Smooth muscle cell (in vitro differentiated cells): ENCODE measurements at regions not wholly inside any gene's neighbourhood (a gene's known extent, or its start where the extent isn't known, plus 50 kb on each side); places are given as distances from the start of the nearest gene placed in this dataset.

Source experiments
- DNase-seq: peaks from one replicate; lab custom pipeline; 2025; ENCODE audit not compliant: unreplicated experiment; lab: John Stamatoyannopoulos, UW
- H2AFZ ChIP-seq: fragments of 200-600 bp; sonication (generic); 2 replicates; pipeline ENCODE4 v1.6.0; 2016; ENCODE audit warnings: antibody characterized with exemption, low read depth, mild to moderate bottlenecking
- H3F3A ChIP-seq: fragments of 200-600 bp; sonication (generic); 2 replicates; pipeline ENCODE4 v1.6.0; 2017; ENCODE audit warnings: antibody characterized with exemption, low read depth
- H3K27ac ChIP-seq: fragments of 200-600 bp; sonication (generic); 2 replicates; pipeline ENCODE4 v1.5.1; 2016; ENCODE audit warnings: low read depth, mild to moderate bottlenecking
- H3K27me3 ChIP-seq: fragments of 200-600 bp; sonication (generic); 2 replicates; pipeline ENCODE4 v1.6.1; 2016; ENCODE audit warnings: low read depth, mild to moderate bottlenecking
- H3K36me3 ChIP-seq: fragments of 200-600 bp; sonication (generic); 2 replicates; pipeline ENCODE4 v1.5.1; 2016; ENCODE audit warnings: low read depth
- H3K4me1 ChIP-seq: fragments of 200-600 bp; sonication (generic); 2 replicates; pipeline ENCODE4 v1.5.1; 2016; ENCODE audit warnings: low read depth
- H3K4me2 ChIP-seq: fragments of 200-600 bp; sonication (generic); 2 replicates; pipeline ENCODE4 v1.6.0; 2016; ENCODE audit warnings: mild to moderate bottlenecking
- H3K4me3 ChIP-seq: fragments of 200-600 bp; sonication (generic); 2 replicates; pipeline ENCODE4 v1.5.1; 2016; ENCODE audit warnings: mild to moderate bottlenecking
- H3K79me2 ChIP-seq: fragments of 200-600 bp; sonication (generic); 2 replicates; pipeline ENCODE4 v1.6.0; 2016; ENCODE audit warnings: low read depth, mild to moderate bottlenecking
- H3K9ac ChIP-seq: fragments of 200-600 bp; sonication (generic); 2 replicates; pipeline ENCODE4 v1.6.0; 2016; ENCODE audit warnings: low read depth
- H3K9me3 ChIP-seq: fragments of 200-600 bp; sonication (generic); replicated peaks from 2 replicates; pipeline ENCODE4 v1.5.1; 2016; ENCODE audit warnings: low read depth
- H4K20me1 ChIP-seq: fragments of 200-600 bp; sonication (generic); 2 replicates; pipeline ENCODE4 v1.6.0; 2016; ENCODE audit warnings: low read depth
- WGBS: methylation state at CpG from one replicate; pipeline ENCODE4 v1.1.7; 2016; ENCODE audit warnings: low lambda C conversion rate; 5-methylcytosine and 5-hydroxymethylcytosine counted together
- TF ChIP-seq, protein P1 (sequence below): fragments of 200-600 bp; sonication (generic); IDR thresholded peaks from 2 replicates; pipeline ENCODE4 v1.5.1; 2017; ENCODE audit warnings: borderline replicate concordance, mild to moderate bottlenecking, antibody characterized with exemption; ENCODE audit not compliant: insufficient read depth, poor library complexity, severe bottlenecking

DNA sequence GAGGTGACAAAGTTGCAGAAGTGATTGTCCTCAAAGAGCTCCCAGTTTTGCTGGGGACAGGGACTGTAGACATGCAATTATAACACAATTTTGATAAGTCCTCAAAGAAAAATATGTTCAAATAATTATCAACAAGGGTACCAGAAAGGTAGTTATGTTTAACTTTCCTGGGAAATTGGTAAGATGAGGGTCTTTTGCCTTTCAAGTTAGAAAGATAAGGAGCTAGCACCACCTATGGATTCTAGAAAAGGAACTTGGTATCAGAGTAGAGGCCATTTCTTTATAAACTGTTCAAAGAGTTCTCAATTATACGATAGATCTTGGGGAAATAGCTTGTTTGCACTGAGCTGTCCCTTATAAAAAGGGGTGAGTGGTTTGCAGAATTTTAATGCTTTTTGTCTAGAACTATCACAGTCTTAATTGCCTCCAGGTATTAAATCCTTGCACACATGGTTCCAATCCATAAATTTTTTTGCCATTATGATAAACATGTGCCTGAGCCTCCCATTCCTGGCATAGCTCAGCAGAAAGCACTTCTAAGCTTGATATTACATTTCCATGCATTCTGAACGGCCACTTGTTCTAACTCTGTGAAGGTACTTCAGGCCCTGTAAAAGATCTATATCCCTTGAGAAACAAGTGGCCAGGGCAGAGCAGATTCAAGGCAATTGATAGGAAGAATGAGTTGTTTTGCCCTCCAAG, 247.5 kb upstream of the LRIG1 start:
- TF ChIP-seq, protein P1, sequence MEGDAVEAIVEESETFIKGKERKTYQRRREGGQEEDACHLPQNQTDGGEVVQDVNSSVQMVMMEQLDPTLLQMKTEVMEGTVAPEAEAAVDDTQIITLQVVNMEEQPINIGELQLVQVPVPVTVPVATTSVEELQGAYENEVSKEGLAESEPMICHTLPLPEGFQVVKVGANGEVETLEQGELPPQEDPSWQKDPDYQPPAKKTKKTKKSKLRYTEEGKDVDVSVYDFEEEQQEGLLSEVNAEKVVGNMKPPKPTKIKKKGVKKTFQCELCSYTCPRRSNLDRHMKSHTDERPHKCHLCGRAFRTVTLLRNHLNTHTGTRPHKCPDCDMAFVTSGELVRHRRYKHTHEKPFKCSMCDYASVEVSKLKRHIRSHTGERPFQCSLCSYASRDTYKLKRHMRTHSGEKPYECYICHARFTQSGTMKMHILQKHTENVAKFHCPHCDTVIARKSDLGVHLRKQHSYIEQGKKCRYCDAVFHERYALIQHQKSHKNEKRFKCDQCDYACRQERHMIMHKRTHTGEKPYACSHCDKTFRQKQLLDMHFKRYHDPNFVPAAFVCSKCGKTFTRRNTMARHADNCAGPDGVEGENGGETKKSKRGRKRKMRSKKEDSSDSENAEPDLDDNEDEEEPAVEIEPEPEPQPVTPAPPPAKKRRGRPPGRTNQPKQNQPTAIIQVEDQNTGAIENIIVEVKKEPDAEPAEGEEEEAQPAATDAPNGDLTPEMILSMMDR: no peak
- H3K4me1 ChIP-seq: no peaks in the 10 kb centered on the region
- H3F3A ChIP-seq: no peaks in the 10 kb centered on the region
- no peak overlapping the region for H3K4me3 ChIP-seq
- H4K20me1 ChIP-seq: no peaks in the 10 kb centered on the region
- H3K27ac ChIP-seq: no peak overlapping the region
- H3K27me3 ChIP-seq: no peaks in the 10 kb centered on the region
- H3K9ac ChIP-seq: no peak overlapping the region
- H3K79me2 ChIP-seq: no peaks in the 10 kb centered on the region
- H3K4me2 ChIP-seq: no peak overlapping the region
- H3K36me3 ChIP-seq: no peaks in the 10 kb centered on the region
- WGBS: 63% methylated on average over 2 of the region's 2 CpGs
- H3K9me3 ChIP-seq: no peaks in the 10 kb centered on the region
- DNase-seq: no peak
- H2AFZ ChIP-seq: no peak overlapping the region

DNA sequence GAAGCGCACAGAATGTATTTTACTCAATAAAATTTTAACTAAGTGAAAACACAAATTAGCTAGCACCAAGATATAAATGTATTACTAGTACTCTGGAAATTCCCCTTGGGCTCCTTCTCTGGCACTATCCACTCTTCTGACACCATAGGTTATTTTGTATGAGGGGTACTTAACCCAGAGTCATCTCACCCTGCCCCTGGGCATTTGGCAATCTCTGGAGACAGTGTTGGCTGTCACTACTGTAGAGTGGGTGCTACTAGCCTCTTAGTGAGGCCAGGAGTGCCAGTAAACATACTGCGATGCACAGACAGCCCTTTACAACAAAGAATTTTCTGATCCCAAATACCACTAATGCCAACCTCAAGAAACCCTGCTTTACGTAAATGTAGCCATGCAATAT, 246.3 kb upstream of the KBTBD8 start:
- Histone ChIP-seq H3F3A (no peaks in the 10 kb centered on the region), H3K36me3 (no peaks in the 10 kb centered on the region), H3K79me2 (no peaks in the 10 kb centered on the region), H3K4me2 (no peak overlapping the region), H3K27ac (no peak overlapping the region), H3K9me3 (no peaks in the 10 kb centered on the region), H3K27me3 (no peaks in the 10 kb centered on the region), H3K4me1 (no peaks in the 10 kb centered on the region), H4K20me1 (no peaks in the 10 kb centered on the region), H3K4me3 (no peak overlapping the region), H2AFZ (no peak overlapping the region), H3K9ac (no peak overlapping the region)
- 93% methylated on average over 3 of the region's 3 CpGs for WGBS
- DNase-seq: no peak
- TF ChIP-seq, protein P1: no peak

DNA sequence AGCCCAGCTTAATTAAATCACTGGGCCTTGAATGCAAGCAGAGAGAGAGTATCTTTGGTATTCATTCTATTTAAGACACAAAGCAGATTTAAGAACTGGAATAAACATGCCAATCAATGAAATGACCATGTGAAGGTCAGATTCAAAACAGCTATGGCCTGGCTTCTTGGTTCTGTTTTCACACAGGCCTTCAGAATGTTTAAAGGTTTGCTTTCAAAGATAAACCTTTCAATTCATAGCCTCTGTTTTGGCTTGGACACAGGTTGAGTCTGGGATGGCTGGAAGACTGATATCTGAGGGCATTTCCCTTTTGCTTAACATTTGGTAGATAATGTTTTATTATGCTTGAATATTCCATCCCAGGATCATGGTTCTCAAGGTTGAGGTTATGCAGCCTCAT, 244.4 kb upstream of the KBTBD8 start:
- TF ChIP-seq, protein P1: no peak
- no peak overlapping the region for H3K4me2 ChIP-seq
- no peak for DNase-seq
- no peaks in the 10 kb centered on the region for H3K4me1 ChIP-seq
- no peaks in the 10 kb centered on the region for H3F3A ChIP-seq
- H4K20me1 ChIP-seq: no peaks in the 10 kb centered on the region
- H3K27ac ChIP-seq: no peak overlapping the region
- H3K9me3 ChIP-seq: no peaks in the 10 kb centered on the region
- H3K9ac ChIP-seq: no peak overlapping the region
- H3K36me3 ChIP-seq: no peaks in the 10 kb centered on the region
- H3K79me2 ChIP-seq: no peaks in the 10 kb centered on the region
- no peak overlapping the region for H3K4me3 ChIP-seq
- H2AFZ ChIP-seq: no peak overlapping the region
- no peaks in the 10 kb centered on the region for H3K27me3 ChIP-seq

DNA sequence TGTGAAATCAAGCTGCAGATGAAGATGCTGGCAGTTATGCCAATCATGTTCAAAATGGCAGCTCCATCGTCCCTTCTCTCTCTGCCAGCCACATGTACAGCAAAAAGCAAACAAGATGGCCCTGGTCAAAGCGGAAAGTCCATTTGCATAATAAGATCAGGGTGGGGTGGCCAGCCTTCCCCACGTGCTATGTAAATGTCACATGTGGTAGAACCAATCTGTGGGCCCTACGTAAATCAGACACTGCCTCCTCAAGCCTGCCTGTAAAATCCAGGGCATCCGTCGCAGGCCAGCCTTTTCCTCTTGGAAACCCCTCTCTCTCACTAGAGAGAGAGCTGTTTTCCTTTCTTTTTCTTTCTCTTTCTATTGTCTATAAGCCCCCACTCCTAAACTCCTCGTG, 243.5 kb upstream of the KBTBD8 start:
- Histone ChIP-seq H3K9me3 (no peaks in the 10 kb centered on the region), H3K9ac (no peak overlapping the region), H3F3A (no peaks in the 10 kb centered on the region), H3K36me3 (no peaks in the 10 kb centered on the region), H2AFZ (no peak overlapping the region), H4K20me1 (no peaks in the 10 kb centered on the region), H3K27me3 (no peaks in the 10 kb centered on the region), H3K79me2 (no peaks in the 10 kb centered on the region), H3K27ac (no peak overlapping the region), H3K4me1 (no peaks in the 10 kb centered on the region), H3K4me3 (no peak overlapping the region), H3K4me2 (no peak overlapping the region)
- TF ChIP-seq, protein P1: no peak
- 94% methylated on average over 7 of the region's 7 CpGs for WGBS
- no peak for DNase-seq
